IPS-15b (cell line): ENCODE measurements at regions not wholly inside any gene's neighbourhood (a gene's known extent, or its start where the extent isn't known, plus 50 kb on each side); places are given as distances from the start of the nearest gene placed in this dataset.

ENCODE experiments used
- H3K27me3 ChIP-seq: one replicate; pipeline ENCODE4 v1.6.1; 2013; ENCODE audit warnings: low read length; ENCODE audit not compliant: control insufficient read depth, insufficient read depth
- H3K36me3 ChIP-seq: one replicate; pipeline ENCODE4 v1.6.1; 2013; ENCODE audit warnings: low read length; ENCODE audit not compliant: control insufficient read depth, insufficient read depth
- H3K4me1 ChIP-seq: one replicate; pipeline ENCODE4 v1.6.1; 2013; ENCODE audit warnings: mild to moderate bottlenecking, low read length; ENCODE audit not compliant: control insufficient read depth, insufficient read depth
- H3K4me3 ChIP-seq: one replicate; pipeline ENCODE4 v1.5.1; 2013; ENCODE audit warnings: low read depth, low read length
- H3K9ac ChIP-seq: one replicate; pipeline ENCODE4 v1.6.1; 2013; ENCODE audit warnings: low read depth, mild to moderate bottlenecking, low read length
- H3K9me3 ChIP-seq: one replicate; pipeline ENCODE4 v1.6.1; 2013; ENCODE audit warnings: mild to moderate bottlenecking, low read length; ENCODE audit not compliant: control insufficient read depth, insufficient read depth

- Histone ChIP-seq H3K4me1 (no peaks in the 10 kb centered on the region), H3K36me3 (no peaks in the 10 kb centered on the region), H3K27me3 (no peaks in the 10 kb centered on the region), H3K4me3 (no peak overlapping the region), H3K9me3 (no peaks in the 10 kb centered on the region), H3K9ac (no peak overlapping the region)
Observed at GRCh38 chr3:177441813-177442646, 244.7 kb upstream of the TBL1XR1 start.

GRCh38 chr3:177443469-177443868, 246.2 kb upstream of the TBL1XR1 start:
- H3K9me3 ChIP-seq = no peaks in the 10 kb centered on the region
- no peak overlapping the region for H3K9ac ChIP-seq
- no peaks in the 10 kb centered on the region for H3K36me3 ChIP-seq
- no peak overlapping the region for H3K4me3 ChIP-seq
- no peaks in the 10 kb centered on the region for H3K4me1 ChIP-seq
- no peaks in the 10 kb centered on the region for H3K27me3 ChIP-seq

- Histone ChIP-seq H3K9me3 (no peaks in the 10 kb centered on the region), H3K9ac (no peak overlapping the region), H3K36me3 (no peaks in the 10 kb centered on the region), H3K4me1 (no peaks in the 10 kb centered on the region), H3K4me3 (no peak overlapping the region), H3K27me3 (no peaks in the 10 kb centered on the region)
Observed at GRCh38 chr3:177444696-177445095, 247.4 kb upstream of the TBL1XR1 start.

- no peak overlapping the region for H3K9ac ChIP-seq
- H3K27me3 ChIP-seq = no peaks in the 10 kb centered on the region
- no peak overlapping the region for H3K4me3 ChIP-seq
- H3K36me3 ChIP-seq = no peaks in the 10 kb centered on the region
- H3K4me1 ChIP-seq = no peaks in the 10 kb centered on the region
- no peaks in the 10 kb centered on the region for H3K9me3 ChIP-seq
Observed at GRCh38 chr3:177445549-177445948, 248.3 kb upstream of the TBL1XR1 start.

GRCh38 chr3:177446165-177446601, 248.9 kb upstream of the TBL1XR1 start:
- Histone ChIP-seq H3K9me3 (no peaks in the 10 kb centered on the region), H3K9ac (no peak overlapping the region), H3K27me3 (no peaks in the 10 kb centered on the region), H3K36me3 (no peaks in the 10 kb centered on the region), H3K4me1 (no peaks in the 10 kb centered on the region), H3K4me3 (no peak overlapping the region)

- Histone ChIP-seq H3K9ac (no peak overlapping the region), H3K27me3 (no peaks in the 10 kb centered on the region), H3K36me3 (no peaks in the 10 kb centered on the region), H3K4me3 (no peak overlapping the region), H3K4me1 (no peaks in the 10 kb centered on the region), H3K9me3 (no peaks in the 10 kb centered on the region)
Observed at GRCh38 chr3:177447938-177448337, 250.7 kb upstream of the TBL1XR1 start.

DNA sequence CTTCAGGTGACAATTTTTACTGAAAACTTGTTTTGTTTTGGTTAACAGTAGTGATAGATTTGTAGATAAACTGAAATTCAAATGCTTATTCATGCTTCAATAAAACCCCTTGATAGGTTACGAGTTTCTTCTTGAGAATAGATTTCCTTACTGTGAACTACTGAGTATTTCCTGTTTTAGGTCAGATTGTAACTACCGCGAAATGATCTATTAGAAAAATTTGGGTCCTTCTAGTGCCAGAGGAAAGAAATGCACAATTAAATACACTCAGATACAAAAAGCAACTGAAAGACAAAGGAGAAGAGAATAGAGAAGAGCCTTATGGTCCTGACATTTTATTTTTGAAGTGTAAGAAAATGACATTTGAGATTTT, 251.7 kb upstream of the TBL1XR1 start:
- Histone ChIP-seq H3K4me3 (no peak overlapping the region), H3K4me1 (no peaks in the 10 kb centered on the region), H3K9ac (no peak overlapping the region), H3K36me3 (no peaks in the 10 kb centered on the region), H3K9me3 (no peaks in the 10 kb centered on the region), H3K27me3 (no peaks in the 10 kb centered on the region)

DNA sequence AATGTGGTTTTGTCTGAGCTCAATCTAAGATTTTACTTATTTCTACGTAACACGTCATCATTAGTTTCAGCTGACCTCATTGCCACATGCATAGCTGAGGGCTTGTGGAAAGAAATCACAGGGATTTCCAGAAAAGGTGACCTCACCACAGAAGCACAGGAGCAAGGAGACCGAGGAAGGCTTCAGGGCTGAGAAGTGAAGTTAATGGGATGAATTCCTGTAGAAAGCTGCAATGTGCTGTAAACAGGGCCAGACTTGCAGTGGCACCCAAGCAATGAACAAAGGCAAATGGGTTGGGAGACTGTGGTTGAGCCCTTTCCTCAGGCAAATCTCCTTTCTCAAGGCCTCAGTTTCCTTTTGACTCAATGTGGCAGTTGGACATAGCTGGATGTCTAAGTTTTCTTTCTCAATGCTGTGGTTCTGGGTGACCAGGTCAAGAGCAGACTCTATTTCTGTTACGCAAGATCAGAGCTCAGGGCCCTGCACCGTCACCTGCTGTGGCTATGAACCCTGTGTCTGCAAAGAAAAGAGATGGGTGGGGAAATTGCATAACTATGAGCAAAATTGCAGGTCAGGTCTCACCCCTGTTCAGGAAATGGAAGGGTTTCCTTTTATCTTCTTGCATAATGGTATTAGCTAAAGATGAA, 252.2 kb upstream of the TBL1XR1 start:
- Histone ChIP-seq H3K9ac (no peak overlapping the region), H3K27me3 (no peaks in the 10 kb centered on the region), H3K4me1 (no peaks in the 10 kb centered on the region), H3K4me3 (no peak overlapping the region), H3K36me3 (no peaks in the 10 kb centered on the region), H3K9me3 (no peaks in the 10 kb centered on the region)

GRCh38 chr3:177451301-177451750, 254.0 kb upstream of the TBL1XR1 start:
- no peaks in the 10 kb centered on the region for H3K4me1 ChIP-seq
- no peak overlapping the region for H3K9ac ChIP-seq
- H3K9me3 ChIP-seq = no peaks in the 10 kb centered on the region
- no peaks in the 10 kb centered on the region for H3K27me3 ChIP-seq
- H3K36me3 ChIP-seq = no peaks in the 10 kb centered on the region
- no peak overlapping the region for H3K4me3 ChIP-seq

DNA sequence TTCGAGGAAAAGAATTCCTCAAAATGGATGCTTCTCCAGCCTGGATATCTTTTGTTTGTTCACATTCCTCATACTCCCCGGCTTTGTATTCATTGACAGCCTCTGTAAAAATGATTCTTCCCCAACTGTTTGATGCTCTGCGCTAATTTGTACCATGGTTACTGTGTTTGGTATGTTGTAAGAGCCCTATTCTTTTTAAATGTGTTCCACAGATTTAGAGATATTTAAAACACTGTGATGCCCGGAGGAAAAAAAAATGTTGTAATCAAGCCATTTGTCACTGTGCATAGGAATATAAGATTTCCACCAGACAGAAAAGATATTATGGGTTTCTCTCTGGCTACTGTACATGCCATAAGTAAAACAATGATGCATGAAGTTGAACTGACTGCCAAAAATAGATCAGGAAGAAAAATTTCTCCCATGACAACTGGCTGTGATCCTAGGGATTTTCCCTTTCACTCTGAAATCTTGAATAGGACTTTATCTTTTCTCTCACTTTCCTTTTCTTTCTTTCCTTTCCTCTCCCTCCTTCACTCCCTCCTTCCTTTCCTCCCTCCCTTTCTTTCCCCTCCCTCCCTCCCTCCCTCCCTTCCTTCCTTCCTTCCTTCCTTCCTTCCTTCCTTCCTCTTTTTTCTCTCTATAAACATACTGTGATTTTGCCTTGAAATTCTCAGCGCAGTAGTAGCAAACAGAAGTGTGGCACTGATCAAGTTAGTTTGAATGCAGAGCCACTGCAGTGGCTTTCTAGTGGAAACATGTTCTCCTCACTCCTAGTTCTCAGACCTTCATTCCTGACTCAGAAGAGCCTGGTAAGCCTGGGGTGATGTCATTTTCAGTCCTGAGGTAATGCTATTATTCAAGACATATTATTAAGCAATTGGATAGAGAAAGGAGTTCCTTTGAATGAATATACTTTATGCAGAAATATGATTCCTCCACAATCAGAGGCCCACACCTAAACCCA, 254.9 kb upstream of the TBL1XR1 start:
- Histone ChIP-seq H3K4me1 (no peaks in the 10 kb centered on the region), H3K9ac (no peak overlapping the region)

DNA sequence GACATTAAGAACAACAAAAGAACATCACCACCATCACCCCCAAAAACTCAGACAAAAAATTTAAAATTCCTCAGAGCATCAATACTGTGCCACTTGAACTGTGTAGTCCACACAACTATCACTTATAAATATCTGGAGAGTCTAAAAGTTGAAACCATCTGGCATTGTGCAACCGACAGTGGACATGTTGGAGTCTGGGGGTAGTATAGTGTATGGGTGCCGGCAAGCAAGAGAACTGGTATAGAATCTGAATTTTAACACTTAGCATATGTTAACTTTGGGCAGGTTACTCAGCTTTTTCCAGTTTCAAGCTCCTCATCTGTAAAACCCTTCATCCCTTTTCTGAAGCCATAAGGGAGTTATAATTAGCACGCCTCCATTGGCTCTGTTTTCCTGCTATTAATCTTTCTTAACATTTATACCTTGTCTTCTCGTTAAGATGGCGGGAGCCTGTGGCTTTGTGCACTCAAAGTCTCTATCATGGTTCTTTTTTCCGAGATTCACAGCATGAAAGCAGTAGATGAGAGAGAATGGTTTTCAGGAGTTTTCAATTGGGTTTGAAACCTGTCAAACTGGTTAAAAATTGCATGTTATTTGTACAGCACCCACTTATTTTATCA, 255.7 kb upstream of the TBL1XR1 start:
- no peak overlapping the region for H3K9ac ChIP-seq
- no peak overlapping the region for H3K4me3 ChIP-seq
- peaks cover 10% of the 10 kb centered on the region for H3K9me3 ChIP-seq
- H3K4me1 ChIP-seq = no peaks in the 10 kb centered on the region
- H3K27me3 ChIP-seq = no peaks in the 10 kb centered on the region
- no peaks in the 10 kb centered on the region for H3K36me3 ChIP-seq

More for the DNA sequence above, 254.9 kb upstream of the TBL1XR1 start:
- Histone ChIP-seq H3K4me3 (no peak overlapping the region), H3K36me3 (no peaks in the 10 kb centered on the region), H3K9me3 (peaks cover 3% of the 10 kb centered on the region), H3K27me3 (no peaks in the 10 kb centered on the region)
